GM18505 (cell line): ENCODE measurements at regions not wholly inside any gene's neighbourhood (a gene's known extent, or its start where the extent isn't known, plus 50 kb on each side); places are given as distances from the start of the nearest gene placed in this dataset.

Source experiments
- ATAC-seq: cut with Tn5 transposase; IDR thresholded peaks from one replicate; pipeline ENCODE4 v1.9.1; 2021; ENCODE audit not compliant: unreplicated experiment
- POLR2A ChIP-seq: IDR thresholded peaks from 4 replicates; pipeline ENCODE4 v1.6.1; 2011; ENCODE audit warnings: borderline replicate concordance; ENCODE audit not compliant: insufficient read depth, insufficient read length; ENCODE audit errors: extremely low read depth

- no peak for TF ChIP-seq POLR2A
- ATAC-seq = no peak
Measured at GRCh38 chr14:22086131-22086530, 412.5 kb upstream of the OR4E1 start.

GRCh38 chr14:22084393-22085281, 411.0 kb upstream of the OR4E1 start:
- no peak for ATAC-seq
- no peak for TF ChIP-seq POLR2A

- no peak for TF ChIP-seq POLR2A
- ATAC-seq = no peak
Measured at GRCh38 chr14:22081337-22081736, 407.7 kb upstream of the OR4E1 start.

GRCh38 chr14:22079766-22080165, 406.1 kb upstream of the OR4E1 start:
- no peak for ATAC-seq
- TF ChIP-seq POLR2A = no peak

- ATAC-seq = no peak
- TF ChIP-seq POLR2A = no peak
Measured at GRCh38 chr14:22073801-22074200, 400.2 kb upstream of the OR4E1 start.

GRCh38 chr14:22071006-22071405, 397.4 kb upstream of the OR4E1 start:
- TF ChIP-seq POLR2A = no peak
- peak; percentile 93 for ATAC-seq

GRCh38 chr14:22070119-22070982, 396.7 kb upstream of the OR4E1 start:
- no peak for TF ChIP-seq POLR2A
- peak; percentile 38 for ATAC-seq

- no peak for ATAC-seq
Measured at GRCh38 chr14:22065347-22065746, 391.7 kb upstream of the OR4E1 start.

GRCh38 chr14:22059201-22059600, 385.6 kb upstream of the OR4E1 start:
- no peak for ATAC-seq
- no peak for TF ChIP-seq POLR2A

More at GRCh38 chr14:22065347-22065746, 391.7 kb upstream of the OR4E1 start:
- no peak for TF ChIP-seq POLR2A

GRCh38 chr14:22052795-22053194, 379.2 kb upstream of the OR4E1 start:
- no peak for ATAC-seq
- no peak for TF ChIP-seq POLR2A

- peak; percentile 56 for ATAC-seq
- TF ChIP-seq POLR2A = no peak
Measured at GRCh38 chr14:22047115-22047514, 373.5 kb upstream of the OR4E1 start.

GRCh38 chr14:22046063-22046462, 372.4 kb upstream of the OR4E1 start:
- ATAC-seq = no peak
- TF ChIP-seq POLR2A = no peak

GRCh38 chr14:22044193-22044592, 370.6 kb upstream of the OR4E1 start:
- ATAC-seq = no peak
- TF ChIP-seq POLR2A = no peak

GRCh38 chr14:22040781-22041125, 367.1 kb upstream of the OR4E1 start:
- TF ChIP-seq POLR2A = no peak
- no peak for ATAC-seq
